Thymus (tissue), 11 donors: ENCODE measurements at regions not wholly inside any gene's neighbourhood (a gene's known extent, or its start where the extent isn't known, plus 50 kb on each side); places are given as distances from the start of the nearest gene placed in this dataset.
"Not testable (repeated sequence)": the region's sequence is repeated elsewhere in the genome, so short reads cannot be mapped to it uniquely, and the experiment has no call there.

Experiments used
- DNase-seq, 9 donors: peaks; one replicate each; pipeline ENCODE4 v3.0.0-alpha.2; 2013; ENCODE audit warnings: low spot score in 9 of 9, low read depth in 6 of 9, missing footprints in 1 of 9
- H3K27ac ChIP-seq, 2 donors: one replicate each; pipeline ENCODE4 v1.5.1; 2013; ENCODE audit warnings: control low read depth in 1 of 2, low read depth in 1 of 2, low read length in 1 of 2, mild to moderate bottlenecking in 1 of 2, moderate library complexity in 1 of 2
- H3K27me3 ChIP-seq, 2 donors: one replicate each; pipeline ENCODE4 v1.5.1; 2013; ENCODE audit warnings: low read length in 1 of 2; ENCODE audit not compliant: control insufficient read depth in 2 of 2, insufficient read depth in 1 of 2
- H3K36me3 ChIP-seq, 2 donors: one replicate each; pipeline ENCODE4 v1.5.1; 2013; ENCODE audit warnings: low read length in 1 of 2, mild to moderate bottlenecking in 1 of 2, moderate library complexity in 1 of 2; ENCODE audit not compliant: control insufficient read depth in 2 of 2, insufficient read depth in 2 of 2
- H3K4me1 ChIP-seq, 2 donors: one replicate each; pipeline ENCODE4 v1.5.1; 2013; ENCODE audit warnings: low read length in 2 of 2; ENCODE audit not compliant: control insufficient read depth in 2 of 2, insufficient read depth in 2 of 2
- H3K4me3 ChIP-seq, 2 donors: one replicate each; pipeline ENCODE4 v1.5.1; 2013; ENCODE audit warnings: low read length in 2 of 2, control low read depth in 1 of 2, mild to moderate bottlenecking in 1 of 2
- H3K9me3 ChIP-seq, 2 donors: one replicate each; pipeline ENCODE4 v1.5.1; 2013; ENCODE audit warnings: low read length in 1 of 2, mild to moderate bottlenecking in 1 of 2; ENCODE audit not compliant: control insufficient read depth in 2 of 2, insufficient read depth in 1 of 2
- WGBS: extraction: QIAGEN DNeasy Blood & Tissue Kit; methylation state at CpG from one replicate; pipeline ENCODE4 v1.1.7; 2013; 5-methylcytosine and 5-hydroxymethylcytosine counted together
- donor health status: healthy.

DNA sequence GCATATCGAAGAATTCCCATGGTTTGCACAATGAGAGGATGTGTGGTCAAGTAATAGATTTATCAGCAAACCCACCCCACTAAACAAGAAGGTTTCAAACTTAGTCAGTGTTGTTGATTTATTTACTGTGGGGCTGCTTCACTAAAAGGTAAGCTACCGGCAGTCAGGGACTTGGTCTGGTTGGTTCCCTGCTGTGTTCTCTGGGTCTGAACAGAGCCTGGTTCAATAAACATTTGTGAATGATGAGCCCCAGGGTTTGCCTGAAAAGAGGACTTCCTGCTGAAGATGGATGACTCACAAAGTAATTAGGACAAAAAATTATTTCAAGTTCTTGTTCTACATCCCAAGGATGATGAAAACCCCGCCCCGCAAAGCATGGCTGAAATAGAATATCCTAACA, 108.3 kb downstream of the SPP2 start:
- H3K9me3 ChIP-seq: no peaks in the 10 kb centered on the region
- DNase-seq: no peak
- no peak overlapping the region for H3K27ac ChIP-seq
- peaks cover 0 to 8% of the 10 kb centered on the region in 2 donors for H3K4me1 ChIP-seq
- no peaks in the 10 kb centered on the region for H3K27me3 ChIP-seq
- no peak overlapping the region for H3K4me3 ChIP-seq
- 96% methylated on average over 4 of the region's 4 CpGs for WGBS
- H3K36me3 ChIP-seq: no peaks in the 10 kb centered on the region

DNA sequence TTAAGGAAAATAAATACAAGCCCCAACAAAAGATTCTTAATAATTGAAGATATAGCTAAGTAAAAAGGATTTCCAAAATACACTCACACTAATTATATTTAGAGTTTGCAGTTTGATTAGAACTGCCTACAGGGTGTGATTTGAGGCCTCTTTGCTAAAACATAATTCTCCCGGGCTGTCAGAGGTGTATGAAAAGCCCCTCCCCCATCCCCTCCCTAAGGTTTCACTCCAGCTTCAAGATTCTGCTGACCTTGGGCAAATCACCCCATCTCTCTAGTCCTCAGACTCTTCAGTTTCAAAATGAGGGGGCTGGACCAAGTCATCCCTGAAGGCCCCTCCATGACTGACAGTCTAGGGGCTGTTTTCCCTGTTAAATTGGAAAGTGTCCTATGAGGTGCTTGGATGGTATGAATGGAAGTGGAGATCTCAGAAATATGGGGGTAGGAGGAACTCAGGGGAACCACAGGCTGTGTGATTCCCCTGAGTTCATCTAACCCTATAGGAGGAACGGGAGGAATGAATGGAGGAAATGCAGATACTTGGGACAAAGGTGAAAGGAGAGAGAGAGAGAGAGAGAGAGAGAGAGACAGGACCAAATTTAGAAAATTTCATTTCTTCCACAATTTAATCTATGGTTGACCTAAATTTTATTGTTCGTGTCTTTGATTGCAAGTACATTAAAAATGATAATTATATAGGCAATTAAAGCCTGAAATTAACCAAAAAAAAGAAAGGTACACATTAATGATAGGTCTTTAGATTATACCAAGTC, 107.5 kb downstream of the SPP2 start:
- H3K9me3 ChIP-seq: no peaks in the 10 kb centered on the region

DNA sequence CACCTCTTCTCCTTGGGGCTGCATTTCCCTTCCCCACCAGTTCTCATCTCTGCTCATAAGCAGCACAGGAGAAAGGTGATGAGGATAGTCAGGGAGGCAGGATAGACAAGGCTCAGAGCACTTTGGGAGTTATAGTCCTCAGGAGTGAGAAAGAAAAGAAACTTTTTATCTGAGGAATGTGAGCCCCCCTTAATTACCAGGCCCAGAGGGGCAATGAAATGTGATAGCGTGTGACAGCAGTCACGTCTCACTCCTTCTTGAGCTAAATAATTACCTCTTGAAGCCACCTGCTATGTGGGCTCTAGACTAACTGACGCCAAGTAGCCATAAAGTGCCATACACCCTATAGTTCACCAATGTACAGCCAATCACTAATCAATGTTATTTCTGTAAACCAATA, 105.8 kb downstream of the SPP2 start:
- DNase-seq: no peak
- Histone ChIP-seq H3K4me3 (no peak overlapping the region), H3K36me3 (no peaks in the 10 kb centered on the region), H3K9me3 (peaks cover 0 to 4% of the 10 kb centered on the region in 2 donors), H3K27ac (no peak overlapping the region), H3K4me1 (no peaks in the 10 kb centered on the region), H3K27me3 (no peaks in the 10 kb centered on the region)
- WGBS: 86% methylated on average over 3 of the region's 3 CpGs

More for the DNA sequence above, 107.5 kb downstream of the SPP2 start:
- Histone ChIP-seq H3K27me3 (no peaks in the 10 kb centered on the region), H3K4me3 (no peak overlapping the region), H3K27ac (no peak overlapping the region), H3K36me3 (no peaks in the 10 kb centered on the region), H3K4me1 (peaks cover 0 to 2% of the 10 kb centered on the region in 2 donors)
- 87% methylated on average over 3 of the region's 3 CpGs for WGBS
- no peak for DNase-seq

DNA sequence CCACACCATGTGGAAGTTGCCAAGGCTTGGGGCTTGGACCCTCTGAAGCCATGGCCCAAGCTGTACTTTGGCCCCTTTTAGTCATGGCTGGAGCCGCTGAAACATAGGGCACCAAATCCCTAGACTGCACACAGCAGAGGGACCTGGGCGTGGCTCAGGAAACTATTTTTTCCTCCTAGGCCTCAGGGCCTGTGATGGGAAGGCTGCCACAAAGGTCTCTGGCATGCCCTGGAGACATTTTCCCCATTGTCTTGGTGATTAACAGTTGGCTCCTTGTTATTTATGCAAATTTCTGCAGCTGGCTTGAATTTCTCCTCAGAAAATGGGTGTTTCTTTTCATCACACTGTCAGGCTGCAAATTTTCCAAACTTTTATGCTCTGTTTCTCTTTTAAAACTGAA, 102.3 kb downstream of the SPP2 start:
- not testable (repeated sequence) for H3K27ac ChIP-seq, H3K36me3 ChIP-seq, H3K27me3 ChIP-seq, H3K4me3 ChIP-seq, DNase-seq, H3K9me3 ChIP-seq
- WGBS: 95% methylated on average over 2 of the region's 2 CpGs
- peaks cover 10% of the 10 kb centered on the region in 2 donors for H3K4me1 ChIP-seq

DNA sequence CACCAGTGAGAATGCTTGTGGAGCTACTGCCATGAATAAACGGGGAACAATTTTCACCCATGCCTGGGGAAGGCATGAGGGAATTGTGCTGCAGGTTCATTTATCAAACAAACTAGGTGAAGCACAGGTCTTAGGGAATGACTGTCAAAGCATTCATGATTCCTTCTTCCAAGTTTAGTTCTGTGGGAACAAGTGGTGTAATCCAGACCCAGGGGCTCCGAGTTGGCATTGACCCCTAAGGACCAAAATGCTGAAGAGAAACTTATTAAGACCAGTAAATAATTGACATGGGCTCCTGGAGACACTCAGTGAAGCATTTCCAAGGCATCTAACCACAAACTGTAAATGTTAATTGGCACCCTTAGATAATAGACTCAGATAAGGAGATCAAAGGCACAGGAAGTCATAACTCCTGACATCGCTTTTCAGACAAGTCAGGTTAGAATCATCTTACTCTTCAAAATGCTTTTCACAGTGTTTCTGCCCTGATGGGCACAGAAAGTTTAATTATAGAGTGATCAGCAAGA, 96.9 kb downstream of the SPP2 start:
- no peaks in the 10 kb centered on the region for H3K36me3 ChIP-seq
- H3K9me3 ChIP-seq: no peaks in the 10 kb centered on the region
- no peak overlapping the region for H3K4me3 ChIP-seq
- no peaks in the 10 kb centered on the region for H3K27me3 ChIP-seq
- H3K4me1 ChIP-seq: peaks cover 22 to 26% of the 10 kb centered on the region in 2 donors
- H3K27ac ChIP-seq: peak overlapping the region; percentile 4 to 48
- WGBS: 39% methylated on average over 3 of the region's 3 CpGs
- DNase-seq: peak; percentile 27 to 83 (median 60)

DNA sequence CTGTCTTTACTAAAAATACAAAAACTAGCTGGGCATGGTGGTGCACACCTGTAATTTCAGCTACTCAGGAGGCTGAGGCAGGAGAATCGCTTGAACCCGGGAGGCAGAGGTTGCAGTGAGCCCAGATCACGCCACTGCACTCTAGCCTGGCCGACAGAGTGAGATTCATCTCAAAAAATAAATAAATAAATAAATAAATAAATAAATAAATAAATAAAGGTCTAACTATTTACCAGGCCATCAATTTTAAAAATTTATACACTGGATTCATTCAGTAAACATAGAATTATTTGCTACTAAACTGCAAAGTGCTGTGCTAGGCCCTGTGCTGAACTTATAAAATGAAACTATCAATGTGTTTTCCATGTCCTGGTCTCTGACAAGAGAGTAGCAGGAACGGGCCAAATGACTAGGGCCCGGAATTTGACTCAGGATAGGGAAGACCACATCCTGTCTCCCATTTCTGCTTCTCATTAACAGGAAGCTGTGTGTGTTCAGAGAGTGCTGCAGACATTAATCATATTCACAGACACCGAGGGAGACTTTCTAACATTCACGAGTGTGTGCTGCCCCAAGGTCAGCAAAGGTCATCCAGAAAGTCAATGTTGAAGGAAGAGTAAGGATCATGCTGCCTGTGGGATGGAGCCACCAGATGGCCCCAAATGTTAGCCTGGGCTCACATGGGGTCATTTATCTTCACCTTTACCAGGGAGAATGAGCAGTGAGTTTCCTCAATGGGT, 95.8 kb downstream of the SPP2 start:
- H3K27ac ChIP-seq: no peak overlapping the region
- H3K4me3 ChIP-seq: no peak overlapping the region
- H3K27me3 ChIP-seq: no peaks in the 10 kb centered on the region
- H3K9me3 ChIP-seq: no peaks in the 10 kb centered on the region
- H3K4me1 ChIP-seq: peaks cover 22 to 26% of the 10 kb centered on the region in 2 donors
- peak in 1 of 9 donors; percentile 29 for DNase-seq
- H3K36me3 ChIP-seq: no peaks in the 10 kb centered on the region
- 58% methylated on average over 8 of the region's 8 CpGs for WGBS

DNA sequence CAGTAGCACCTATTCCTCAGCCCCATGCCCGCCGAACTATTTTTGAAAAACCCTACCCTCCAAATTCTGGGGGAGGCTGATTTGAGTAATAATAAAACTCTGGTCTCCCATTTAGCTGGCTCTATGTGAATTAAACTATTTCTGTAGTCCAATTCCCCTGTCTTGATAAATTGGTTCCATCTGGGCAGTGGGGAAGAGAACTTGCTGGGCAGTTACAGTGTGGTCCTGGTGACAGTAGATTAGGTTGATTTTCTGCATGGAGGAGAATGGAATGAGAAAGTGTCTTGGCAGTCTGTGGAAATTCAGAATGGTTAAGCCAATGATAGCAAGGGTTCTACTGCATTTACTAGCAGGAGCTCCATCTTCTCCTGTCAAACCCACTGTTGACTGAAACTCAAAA, 95.0 kb downstream of the SPP2 start:
- no peak for DNase-seq
- peaks cover 22 to 26% of the 10 kb centered on the region in 2 donors for H3K4me1 ChIP-seq
- no peaks in the 10 kb centered on the region for H3K27me3 ChIP-seq
- WGBS: 75% methylated on average over 2 of the region's 2 CpGs
- H3K4me3 ChIP-seq: no peak overlapping the region
- no peaks in the 10 kb centered on the region for H3K36me3 ChIP-seq
- no peak overlapping the region for H3K27ac ChIP-seq
- no peaks in the 10 kb centered on the region for H3K9me3 ChIP-seq

DNA sequence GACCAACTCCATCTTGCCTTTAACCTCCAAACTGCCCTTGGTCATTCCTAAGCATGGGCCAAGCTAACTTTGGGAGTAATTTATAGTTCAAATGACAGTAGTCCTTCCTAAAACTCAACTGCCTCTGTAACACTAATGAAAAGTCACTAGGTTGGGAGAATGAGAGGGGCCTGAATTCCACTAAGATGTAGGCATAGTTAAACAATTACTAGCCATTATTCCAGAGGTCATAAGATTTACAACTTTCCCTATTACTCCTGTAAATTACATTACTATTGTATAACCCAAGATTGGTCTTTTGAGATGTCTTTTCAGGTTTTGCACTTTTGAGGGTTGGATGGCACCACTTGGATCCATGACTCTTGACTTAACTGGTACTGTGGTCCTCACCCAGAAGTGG, 94.6 kb downstream of the SPP2 start:
- Histone ChIP-seq H3K4me3 (no peak overlapping the region), H3K27me3 (no peaks in the 10 kb centered on the region)

DNA sequence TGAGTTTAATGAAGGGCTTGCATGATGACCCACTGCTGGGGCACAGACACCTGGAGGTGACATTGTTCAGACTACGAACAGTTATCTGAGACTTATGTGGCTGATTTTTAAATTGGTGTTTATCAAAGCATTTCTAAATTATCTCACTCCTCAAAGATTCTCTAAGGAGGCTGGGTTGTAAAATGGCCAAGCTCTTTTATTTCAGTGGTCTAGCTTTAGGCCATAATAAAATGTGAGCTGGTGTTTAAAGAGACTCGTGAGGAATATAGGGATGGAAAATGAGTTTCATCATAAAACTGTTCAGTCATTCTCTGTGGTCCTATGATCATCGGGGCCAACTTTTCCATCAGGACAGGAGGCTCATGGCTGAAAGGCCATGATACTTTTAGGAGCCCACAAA, 93.4 kb downstream of the SPP2 start:
- 94% methylated on average over 3 of the region's 3 CpGs for WGBS

More for the DNA sequence above, 94.6 kb downstream of the SPP2 start:
- Histone ChIP-seq H3K4me1 (peaks cover 22 to 26% of the 10 kb centered on the region in 2 donors), H3K36me3 (no peaks in the 10 kb centered on the region), H3K27ac (no peak overlapping the region), H3K9me3 (no peaks in the 10 kb centered on the region)
- no peak for DNase-seq

More for the DNA sequence above, 93.4 kb downstream of the SPP2 start:
- Histone ChIP-seq H3K4me1 (peaks cover 22 to 26% of the 10 kb centered on the region in 2 donors), H3K27me3 (no peaks in the 10 kb centered on the region), H3K27ac (no peak overlapping the region), H3K4me3 (no peak overlapping the region), H3K9me3 (no peaks in the 10 kb centered on the region), H3K36me3 (no peaks in the 10 kb centered on the region)
- DNase-seq: no peak
